ENCODE measurements at regions not wholly inside any gene's neighbourhood (a gene's known extent, or its start where the extent isn't known, plus 50 kb on each side); places are given as distances from the start of the nearest gene placed in this dataset.

- POLR2A ChIA-PET, result no interaction called here
- no peak for TF ChIP-seq CTCF (IDR thresholded peaks at IDR 0.05; ENCODE audit: control extremely low read depth, extremely low read depth, low read depth, missing control alignments)
- CTCF ChIA-PET, result no interaction called here
- DNase-seq (ENCODE audit: extremely low spot score), result no peak
Observed at GRCh38 chr7:52647046-52647445, 388.4 kb upstream of the POM121L12 start.

GRCh38 chr7:52639981-52640380 is 395.5 kb upstream of the POM121L12 start:
- no peak for TF ChIP-seq CTCF (IDR thresholded peaks at IDR 0.05; ENCODE audit: control extremely low read depth, extremely low read depth, low read depth, missing control alignments)
- DNase-seq (ENCODE audit: extremely low spot score), result no peak
- CTCF ChIA-PET, result no interaction called here
- POLR2A ChIA-PET, result no interaction called here

GRCh38 chr7:52639126-52639525 is 396.3 kb upstream of the POM121L12 start:
- ChIA-PET POLR2A (no interaction called here), CTCF (no interaction called here)
- TF ChIP-seq CTCF (IDR thresholded peaks at IDR 0.05; ENCODE audit: control extremely low read depth, extremely low read depth, low read depth, missing control alignments), result no peak
- no peak for DNase-seq (ENCODE audit: extremely low spot score)

GRCh38 chr7:52635021-52635420 is 400.4 kb upstream of the POM121L12 start:
- POLR2A ChIA-PET, result no interaction called here
- DNase-seq (ENCODE audit: extremely low spot score), result no peak
- no peak for TF ChIP-seq CTCF (IDR thresholded peaks at IDR 0.05; ENCODE audit: control extremely low read depth, extremely low read depth, low read depth, missing control alignments)

GRCh38 chr7:52620849-52621248 is 414.6 kb upstream of the POM121L12 start:
- no peak for TF ChIP-seq CTCF (IDR thresholded peaks at IDR 0.05; ENCODE audit: control extremely low read depth, extremely low read depth, low read depth, missing control alignments)
- DNase-seq (ENCODE audit: extremely low spot score), result no peak
- POLR2A ChIA-PET, result no interaction called here
- CTCF ChIA-PET, result interaction anchor here (1.2 kb wide), 1 partner anchor 63 kb away, joined by 3 read pairs; no protein-coding TSS in a partner anchor

More at GRCh38 chr7:52635021-52635420, 400.4 kb upstream of the POM121L12 start:
- CTCF ChIA-PET, result no interaction called here

GRCh38 chr7:52616552-52616951 is 418.9 kb upstream of the POM121L12 start:
- ChIA-PET CTCF (no interaction called here), POLR2A (no interaction called here)
- no peak for TF ChIP-seq CTCF (IDR thresholded peaks at IDR 0.05; ENCODE audit: control extremely low read depth, extremely low read depth, low read depth, missing control alignments)
- no peak for DNase-seq (ENCODE audit: extremely low spot score)
